CD14-positive monocyte (primary cell): ENCODE measurements at regions not wholly inside any gene's neighbourhood (a gene's known extent, or its start where the extent isn't known, plus 50 kb on each side); places are given as distances from the start of the nearest gene placed in this dataset.

Source experiments
- DNase-seq, 3 donors: peaks; one replicate each; pipeline ENCODE4 v3.0.0-alpha.2; 2011 to 2022
- H2AFZ ChIP-seq: 2 replicates; pipeline ENCODE4 v1.6.0; 2012; ENCODE audit warnings: mild to moderate bottlenecking, low read depth, low read length, inconsistent platforms; ENCODE audit not compliant: insufficient read depth, poor library complexity, severe bottlenecking
- H3K27ac ChIP-seq, 2 donors: 1 replicate in 1 of 2; 2 replicates in 1 of 2; pipeline ENCODE4 v1.5.1; 2012 to 2013; ENCODE audit warnings: low read length in 2 of 2, control low read depth in 1 of 2, inconsistent platforms in 1 of 2, low read depth in 1 of 2, mild to moderate bottlenecking in 1 of 2
- H3K27me3 ChIP-seq, 2 donors: one replicate each; pipeline versions ENCODE4 v1.6.0 to v1.6.1; 2011 to 2013; ENCODE audit warnings: low read length in 2 of 2; ENCODE audit not compliant: control insufficient read depth in 2 of 2, insufficient read depth in 2 of 2
- H3K36me3 ChIP-seq, 2 donors: replicated peaks in 1 of 2; 1 replicate in 1 of 2; 2 replicates in 1 of 2; pipeline versions ENCODE4 v1.5.1 to v1.6.1; 2012 to 2013; ENCODE audit warnings: low read length in 2 of 2, control low read depth in 1 of 2, inconsistent platforms in 1 of 2, mild to moderate bottlenecking in 1 of 2; ENCODE audit not compliant: insufficient read depth in 2 of 2, control insufficient read depth in 1 of 2
- H3K4me1 ChIP-seq, 2 donors: 1 replicate in 1 of 2; 2 replicates in 1 of 2; pipeline versions ENCODE4 v1.5.1 to v1.6.1; 2012 to 2013; ENCODE audit warnings: low read length in 2 of 2, control low read depth in 1 of 2, inconsistent platforms in 1 of 2, mild to moderate bottlenecking in 1 of 2, moderate library complexity in 1 of 2; ENCODE audit not compliant: insufficient read depth in 2 of 2, control insufficient read depth in 1 of 2
- H3K4me2 ChIP-seq: replicated peaks from 2 replicates; pipeline ENCODE3; 2012; ENCODE audit warnings: low read length, moderate library complexity, mild to moderate bottlenecking; ENCODE audit not compliant: poor library complexity, severe bottlenecking; ENCODE audit errors: extremely low read depth
- H3K4me3 ChIP-seq, 3 experiments: fragments of 200-600 bp in 1 of 3; sonication (generic) in 1 of 3; replicated peaks in 1 of 3; 1 replicate in 2 of 3; 2 replicates in 1 of 3; pipeline ENCODE4 v1.5.1; 2011 to 2013; ENCODE audit warnings: low read length in 3 of 3, mild to moderate bottlenecking in 3 of 3, control low read depth in 2 of 3, low read depth in 2 of 3, inconsistent platforms in 1 of 3, moderate library complexity in 1 of 3
- H3K79me2 ChIP-seq: 2 replicates; pipeline ENCODE4 v1.6.0; 2012; ENCODE audit warnings: mild to moderate bottlenecking, control low read depth, inconsistent platforms, low read length, moderate library complexity; ENCODE audit not compliant: insufficient read depth
- H3K9ac ChIP-seq: 2 replicates; pipeline ENCODE4 v1.6.0; 2017; ENCODE audit warnings: low read length, mild to moderate bottlenecking; ENCODE audit not compliant: insufficient read depth, poor library complexity, severe bottlenecking
- H3K9me3 ChIP-seq, 2 donors: replicated peaks in 1 of 2; 1 replicate in 1 of 2; 2 replicates in 1 of 2; pipeline versions ENCODE4 v1.5.1 to v1.6.1; 2012 to 2013; ENCODE audit warnings: low read length in 2 of 2, control low read depth in 1 of 2; ENCODE audit not compliant: control insufficient read depth in 1 of 2, insufficient read depth in 1 of 2
- H4K20me1 ChIP-seq: 2 replicates; pipeline ENCODE4 v1.6.0; 2012; ENCODE audit warnings: mild to moderate bottlenecking, low read length, control low read depth, moderate library complexity; ENCODE audit not compliant: insufficient read depth
- H3K27ac Mint-ChIP-seq, 7 donors: one replicate each; pipeline ENCODE4 v1.8.0; 2020; ENCODE audit warnings: mild to moderate bottlenecking in 7 of 7, mixed read lengths in 7 of 7, moderate library complexity in 6 of 7, inconsistent platforms in 2 of 7
- H3K27me3 Mint-ChIP-seq, 3 donors: one replicate each; pipeline ENCODE4 v1.8.0; 2021 to 2022; ENCODE audit warnings: low read depth in 3 of 3, mild to moderate bottlenecking in 3 of 3, mixed read lengths in 3 of 3, moderate library complexity in 3 of 3, inconsistent platforms in 1 of 3
- H3K36me3 Mint-ChIP-seq, 2 donors: one replicate each; pipeline ENCODE4 v1.8.0; 2020; ENCODE audit warnings: mixed read lengths in 2 of 2, inconsistent platforms in 1 of 2, mild to moderate bottlenecking in 1 of 2
- H3K4me1 Mint-ChIP-seq: one replicate; pipeline ENCODE4 v1.8.0; 2020; ENCODE audit warnings: mild to moderate bottlenecking, mixed read lengths
- H3K4me3 Mint-ChIP-seq, 2 donors: one replicate each; pipeline ENCODE4 v1.8.0; 2020; ENCODE audit warnings: mild to moderate bottlenecking in 2 of 2, mixed read lengths in 2 of 2, moderate library complexity in 1 of 2
- H3K9me3 Mint-ChIP-seq, 7 donors: one replicate each; pipeline ENCODE4 v1.8.0; 2020 to 2022; ENCODE audit warnings: mixed read lengths in 7 of 7, mild to moderate bottlenecking in 6 of 7, moderate library complexity in 6 of 7, inconsistent platforms in 2 of 7
- WGBS: methylation state at CpG from one replicate; pipeline ENCODE4 v1.1.5; 2013; ENCODE audit warnings: missing lambda C conversion rate; ENCODE audit not compliant: insufficient coverage; 5-methylcytosine and 5-hydroxymethylcytosine counted together
- intact Hi-C, 2 donors: fragments of 100-400 bp; cut with micrococcal nuclease; formaldehyde crosslinking; loops; one replicate each; pipeline versions ENCODE4 v1.15.0 to v1.15.1; 2023
- TF ChIP-seq, protein P1 (sequence below): fragments of 200-600 bp; IDR thresholded peaks from one replicate; pipeline ENCODE4 v1.8.0; 2022; ENCODE audit warnings: antibody characterized with exemption, mild to moderate bottlenecking

DNA sequence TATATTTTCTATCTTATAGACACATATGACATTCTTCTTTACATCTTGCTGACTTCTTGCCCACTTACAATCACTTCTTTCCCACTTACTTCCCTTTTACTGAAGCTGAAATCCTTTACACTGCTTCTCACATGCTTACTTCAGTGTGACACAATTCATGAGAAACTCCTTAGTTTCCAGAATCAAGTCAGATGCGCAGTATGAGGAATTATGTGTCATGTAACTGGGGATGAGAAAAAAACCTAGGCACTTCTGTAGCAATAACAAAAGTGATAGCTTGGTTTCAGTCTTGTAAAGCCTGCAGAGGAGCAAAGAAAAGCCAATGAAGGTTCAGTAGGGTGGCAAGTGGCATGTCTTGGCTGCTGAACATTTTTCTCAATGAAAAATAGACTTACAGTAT, 566.2 kb upstream of the RGS18 start:
- Histone ChIP-seq H3K36me3 (no peaks in the 10 kb centered on the region), H3K4me3 (no peak overlapping the region), H3K4me2 (no peak overlapping the region), H3K27ac (no peak overlapping the region), H4K20me1 (no peaks in the 10 kb centered on the region), H2AFZ (no peak overlapping the region), H3K79me2 (no peaks in the 10 kb centered on the region), H3K4me1 (no peaks in the 10 kb centered on the region), H3K9ac (no peak overlapping the region), H3K27me3 (no peaks in the 10 kb centered on the region), H3K9me3 (peaks cover 4 to 9% of the 10 kb centered on the region in 2 donors)
- no peak overlapping the region for H3K4me3 Mint-ChIP-seq
- H3K27ac Mint-ChIP-seq: no peak overlapping the region
- no peaks in the 10 kb centered on the region for H3K27me3 Mint-ChIP-seq
- peaks cover 4 to 9% (median 6%) of the 10 kb centered on the region in 7 donors for H3K9me3 Mint-ChIP-seq
- no peak for DNase-seq
- H3K36me3 Mint-ChIP-seq: no peaks in the 10 kb centered on the region
- TF ChIP-seq, protein P1, sequence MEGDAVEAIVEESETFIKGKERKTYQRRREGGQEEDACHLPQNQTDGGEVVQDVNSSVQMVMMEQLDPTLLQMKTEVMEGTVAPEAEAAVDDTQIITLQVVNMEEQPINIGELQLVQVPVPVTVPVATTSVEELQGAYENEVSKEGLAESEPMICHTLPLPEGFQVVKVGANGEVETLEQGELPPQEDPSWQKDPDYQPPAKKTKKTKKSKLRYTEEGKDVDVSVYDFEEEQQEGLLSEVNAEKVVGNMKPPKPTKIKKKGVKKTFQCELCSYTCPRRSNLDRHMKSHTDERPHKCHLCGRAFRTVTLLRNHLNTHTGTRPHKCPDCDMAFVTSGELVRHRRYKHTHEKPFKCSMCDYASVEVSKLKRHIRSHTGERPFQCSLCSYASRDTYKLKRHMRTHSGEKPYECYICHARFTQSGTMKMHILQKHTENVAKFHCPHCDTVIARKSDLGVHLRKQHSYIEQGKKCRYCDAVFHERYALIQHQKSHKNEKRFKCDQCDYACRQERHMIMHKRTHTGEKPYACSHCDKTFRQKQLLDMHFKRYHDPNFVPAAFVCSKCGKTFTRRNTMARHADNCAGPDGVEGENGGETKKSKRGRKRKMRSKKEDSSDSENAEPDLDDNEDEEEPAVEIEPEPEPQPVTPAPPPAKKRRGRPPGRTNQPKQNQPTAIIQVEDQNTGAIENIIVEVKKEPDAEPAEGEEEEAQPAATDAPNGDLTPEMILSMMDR: no peak
- WGBS: no CpG with 5 or more reads among the region's 1 CpG
- intact Hi-C loops: no loop called here
- H3K4me1 Mint-ChIP-seq: no peaks in the 10 kb centered on the region

DNA sequence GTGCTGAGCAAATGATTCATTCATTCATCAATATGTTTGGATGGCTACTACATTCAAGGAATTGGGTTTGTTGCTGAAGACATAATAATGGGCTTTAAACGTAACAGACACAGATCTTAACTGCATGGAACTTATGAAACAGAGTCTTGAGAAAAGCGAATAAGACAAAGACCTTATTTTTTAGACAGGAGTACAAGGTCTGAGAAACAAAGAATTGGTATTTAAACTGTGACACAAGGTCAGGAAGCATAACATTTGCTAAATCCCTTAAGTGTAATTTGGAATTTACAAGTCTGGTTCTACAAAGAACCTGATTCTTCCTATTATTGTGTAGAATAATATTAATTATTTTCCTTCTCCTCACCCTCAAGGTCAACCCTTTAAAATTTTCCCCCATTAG, 565.4 kb upstream of the RGS18 start:
- intact Hi-C loops: no loop called here
- Mint-ChIP-seq H3K27me3 (no peaks in the 10 kb centered on the region), H3K4me1 (no peaks in the 10 kb centered on the region), H3K27ac (no peak overlapping the region), H3K36me3 (no peaks in the 10 kb centered on the region), H3K4me3 (no peak overlapping the region), H3K9me3 (peaks cover 6 to 7% (median 6%) of the 10 kb centered on the region in 7 donors)
- Histone ChIP-seq H2AFZ (no peak overlapping the region), H3K9me3 (peaks cover 4 to 9% of the 10 kb centered on the region in 2 donors), H3K79me2 (no peaks in the 10 kb centered on the region), H3K9ac (no peak overlapping the region), H3K27me3 (no peaks in the 10 kb centered on the region), H3K4me1 (no peaks in the 10 kb centered on the region), H3K27ac (no peak overlapping the region), H4K20me1 (no peaks in the 10 kb centered on the region), H3K4me3 (no peak overlapping the region), H3K36me3 (no peaks in the 10 kb centered on the region), H3K4me2 (no peak overlapping the region)
- TF ChIP-seq, protein P1: no peak
- WGBS: no CpG with 5 or more reads among the region's 2 CpGs
- no peak for DNase-seq
